Nephron (organoid): ENCODE measurements at regions not wholly inside any gene's neighbourhood (a gene's known extent, or its start where the extent isn't known, plus 50 kb on each side); places are given as distances from the start of the nearest gene placed in this dataset.

Source experiments
- H3K27ac Mint-ChIP-seq, 3 experiments: 2 replicates each; pipeline ENCODE4 v1.8.0; 2020; ENCODE audit warnings: mixed read lengths in 3 of 3, mild to moderate bottlenecking in 2 of 3, moderate library complexity in 1 of 3
- H3K27me3 Mint-ChIP-seq: 2 replicates; pipeline ENCODE4 v1.8.0; 2021; ENCODE audit warnings: low read depth, mild to moderate bottlenecking, moderate library complexity, mixed read lengths
- H3K36me3 Mint-ChIP-seq: 2 replicates; pipeline ENCODE4 v1.8.0; 2020; ENCODE audit warnings: low read depth, mixed read lengths
- H3K4me1 Mint-ChIP-seq: 2 replicates; pipeline ENCODE4 v1.8.0; 2020; ENCODE audit warnings: mixed read lengths
- H3K4me3 Mint-ChIP-seq, 3 experiments: 2 replicates each; pipeline ENCODE4 v1.8.0; 2020; ENCODE audit warnings: mild to moderate bottlenecking in 3 of 3, mixed read lengths in 3 of 3, moderate library complexity in 2 of 3
- H3K9me3 Mint-ChIP-seq: 2 replicates; pipeline ENCODE4 v1.8.0; 2020; ENCODE audit warnings: mixed read lengths
- TF ChIP-seq, protein P1 (sequence below), 3 experiments: fragments of 200-600 bp; sonication (generic); IDR thresholded peaks; one replicate each; pipeline ENCODE4 v1.5.0; 2021; ENCODE audit warnings: antibody characterized with exemption in 3 of 3; ENCODE audit not compliant: unreplicated experiment in 3 of 3

DNA sequence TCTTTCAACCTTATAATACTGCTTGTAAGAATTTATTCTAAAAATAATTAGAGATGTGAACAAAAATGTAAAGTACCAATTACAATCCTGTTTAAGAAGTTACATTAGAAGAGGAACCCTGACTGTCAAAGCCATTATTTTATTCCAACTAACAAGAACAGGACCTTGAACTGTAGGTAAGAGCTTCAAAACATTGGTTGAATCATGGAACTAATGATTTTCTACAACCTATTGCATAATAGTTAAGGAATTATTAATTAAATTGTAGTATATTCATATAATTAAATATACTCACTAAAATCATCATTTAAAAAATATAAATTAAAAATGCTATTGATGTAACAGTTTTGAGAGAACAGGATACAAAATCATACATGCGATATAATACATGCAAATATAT lies 649.4 kb upstream of the KIRREL3 start:
- no peaks in the 10 kb centered on the region for H3K27me3 Mint-ChIP-seq
- H3K36me3 Mint-ChIP-seq, result no peaks in the 10 kb centered on the region
- TF ChIP-seq, protein P1, sequence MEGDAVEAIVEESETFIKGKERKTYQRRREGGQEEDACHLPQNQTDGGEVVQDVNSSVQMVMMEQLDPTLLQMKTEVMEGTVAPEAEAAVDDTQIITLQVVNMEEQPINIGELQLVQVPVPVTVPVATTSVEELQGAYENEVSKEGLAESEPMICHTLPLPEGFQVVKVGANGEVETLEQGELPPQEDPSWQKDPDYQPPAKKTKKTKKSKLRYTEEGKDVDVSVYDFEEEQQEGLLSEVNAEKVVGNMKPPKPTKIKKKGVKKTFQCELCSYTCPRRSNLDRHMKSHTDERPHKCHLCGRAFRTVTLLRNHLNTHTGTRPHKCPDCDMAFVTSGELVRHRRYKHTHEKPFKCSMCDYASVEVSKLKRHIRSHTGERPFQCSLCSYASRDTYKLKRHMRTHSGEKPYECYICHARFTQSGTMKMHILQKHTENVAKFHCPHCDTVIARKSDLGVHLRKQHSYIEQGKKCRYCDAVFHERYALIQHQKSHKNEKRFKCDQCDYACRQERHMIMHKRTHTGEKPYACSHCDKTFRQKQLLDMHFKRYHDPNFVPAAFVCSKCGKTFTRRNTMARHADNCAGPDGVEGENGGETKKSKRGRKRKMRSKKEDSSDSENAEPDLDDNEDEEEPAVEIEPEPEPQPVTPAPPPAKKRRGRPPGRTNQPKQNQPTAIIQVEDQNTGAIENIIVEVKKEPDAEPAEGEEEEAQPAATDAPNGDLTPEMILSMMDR (IDR thresholded peaks at IDR 0.05; ENCODE audit: unreplicated experiment in 3 of 3), result no peak
- no peak overlapping the region for H3K27ac Mint-ChIP-seq
- no peaks in the 10 kb centered on the region for H3K9me3 Mint-ChIP-seq
- H3K4me3 Mint-ChIP-seq, result no peak overlapping the region
- no peaks in the 10 kb centered on the region for H3K4me1 Mint-ChIP-seq

DNA sequence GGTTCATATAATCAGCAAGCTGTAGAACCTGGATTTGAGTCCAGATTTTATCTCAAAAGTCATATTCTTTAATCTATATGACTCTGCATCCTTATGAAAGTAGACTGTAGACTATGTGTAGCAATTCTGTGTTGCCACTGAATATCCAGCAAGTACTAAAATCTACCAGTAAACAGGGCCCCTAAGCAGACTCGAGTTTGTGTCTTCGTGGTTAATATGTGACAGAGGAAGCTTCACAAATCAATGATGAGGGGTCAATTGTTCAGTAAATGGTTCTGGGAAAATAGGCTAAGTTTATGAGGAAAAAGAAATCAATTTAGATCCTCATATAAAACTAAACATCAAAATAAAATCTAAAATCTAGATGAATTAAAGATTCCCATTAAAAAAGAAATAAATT lies 648.5 kb upstream of the KIRREL3 start:
- Mint-ChIP-seq H3K4me3 (no peak overlapping the region), H3K4me1 (no peaks in the 10 kb centered on the region), H3K9me3 (no peaks in the 10 kb centered on the region), H3K27me3 (no peaks in the 10 kb centered on the region), H3K27ac (no peak overlapping the region), H3K36me3 (no peaks in the 10 kb centered on the region)
- TF ChIP-seq, protein P1 (IDR thresholded peaks at IDR 0.05; ENCODE audit: unreplicated experiment in 3 of 3), result no peak

DNA sequence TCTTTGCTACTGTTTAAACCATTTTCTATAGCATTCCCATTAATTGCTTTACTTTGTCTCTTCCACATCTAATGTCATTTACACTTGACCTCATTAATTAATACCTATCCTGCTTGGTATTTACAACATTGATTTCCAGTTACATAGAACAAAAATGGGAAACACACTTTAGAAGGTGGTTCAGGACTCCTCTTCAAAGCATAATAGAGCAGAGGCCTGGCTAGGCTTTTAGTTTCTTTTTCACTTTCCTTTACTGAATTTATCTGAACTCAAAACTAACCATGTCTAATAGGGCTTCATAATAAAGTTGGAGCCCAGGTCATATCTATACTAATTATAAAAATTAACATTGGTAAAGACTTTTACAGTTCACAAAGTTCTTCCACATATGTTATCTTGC lies 648.0 kb upstream of the KIRREL3 start:
- H3K9me3 Mint-ChIP-seq, result no peaks in the 10 kb centered on the region
- no peaks in the 10 kb centered on the region for H3K36me3 Mint-ChIP-seq
- TF ChIP-seq, protein P1 (IDR thresholded peaks at IDR 0.05; ENCODE audit: unreplicated experiment in 3 of 3), result no peak
- H3K27ac Mint-ChIP-seq, result no peak overlapping the region
- H3K4me1 Mint-ChIP-seq, result no peaks in the 10 kb centered on the region
- no peaks in the 10 kb centered on the region for H3K27me3 Mint-ChIP-seq
- H3K4me3 Mint-ChIP-seq, result no peak overlapping the region

DNA sequence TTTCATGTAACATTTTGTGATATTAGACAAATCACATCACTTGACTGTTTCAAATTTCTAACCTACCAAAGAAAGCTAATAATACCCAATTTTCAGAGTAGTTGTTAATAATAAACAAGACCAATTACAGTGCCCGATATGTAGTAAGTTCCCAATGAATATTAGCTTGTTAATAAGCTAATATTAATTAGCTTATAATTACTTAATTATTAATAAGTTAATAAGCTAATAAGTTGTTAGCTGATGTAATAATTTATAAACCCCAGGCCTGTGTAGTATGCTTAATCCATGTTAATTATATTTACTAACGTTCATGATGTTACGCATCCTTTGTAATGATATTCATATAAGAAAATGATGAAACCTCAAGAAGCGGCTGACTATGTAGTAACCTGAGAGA lies 643.8 kb upstream of the KIRREL3 start:
- Mint-ChIP-seq H3K4me3 (no peak overlapping the region), H3K27ac (no peak overlapping the region), H3K27me3 (no peaks in the 10 kb centered on the region), H3K4me1 (peaks cover 25% of the 10 kb centered on the region), H3K36me3 (no peaks in the 10 kb centered on the region), H3K9me3 (no peaks in the 10 kb centered on the region)
- TF ChIP-seq, protein P1 (IDR thresholded peaks at IDR 0.05; ENCODE audit: unreplicated experiment in 3 of 3), result no peak

DNA sequence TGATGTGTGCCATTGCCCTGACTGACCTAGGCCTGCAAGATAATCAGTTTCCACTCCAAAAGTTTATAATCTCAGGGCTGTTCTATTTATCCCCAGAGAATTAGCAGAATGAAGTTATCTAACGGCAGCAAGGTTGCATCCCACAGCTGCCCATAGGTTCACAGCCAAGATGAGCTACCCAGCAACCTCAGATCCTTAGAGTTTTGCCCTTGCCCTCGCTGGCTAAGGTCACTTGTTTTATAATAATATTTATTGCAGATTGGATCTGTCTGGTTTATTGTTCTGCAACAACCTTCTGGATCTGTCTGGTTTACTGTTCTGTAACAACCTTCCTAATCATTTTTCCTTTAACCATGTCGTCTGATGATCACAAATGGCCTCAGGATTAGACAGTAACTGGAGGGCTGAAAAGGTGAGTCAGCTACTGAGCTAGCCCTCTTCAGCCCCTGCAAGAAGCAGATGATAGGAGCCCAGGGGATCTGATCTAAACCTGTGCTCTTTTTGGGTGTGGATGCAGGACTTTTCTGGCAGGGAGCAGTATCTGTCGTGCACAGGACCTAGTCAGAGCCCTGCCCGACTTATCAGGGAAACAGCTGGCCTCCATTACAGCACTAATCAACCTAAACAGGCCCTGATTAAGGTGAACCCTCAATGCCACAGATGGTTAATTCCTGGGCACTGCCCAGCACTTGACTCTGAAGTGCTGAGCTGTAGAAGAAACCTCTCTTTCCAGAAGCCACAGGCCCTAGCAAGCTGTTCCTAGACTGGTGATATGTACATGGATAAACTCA lies 642.9 kb upstream of the KIRREL3 start:
- Mint-ChIP-seq H3K4me1 (peaks cover 33% of the 10 kb centered on the region), H3K36me3 (no peaks in the 10 kb centered on the region), H3K9me3 (no peaks in the 10 kb centered on the region), H3K4me3 (no peak overlapping the region), H3K27me3 (no peaks in the 10 kb centered on the region), H3K27ac (no peak overlapping the region)
- TF ChIP-seq, protein P1 (IDR thresholded peaks at IDR 0.05; ENCODE audit: unreplicated experiment in 3 of 3), result no peak
